LHCN-M2 (cell line): ENCODE measurements at regions not wholly inside any gene's neighbourhood (a gene's known extent, or its start where the extent isn't known, plus 50 kb on each side); places are given as distances from the start of the nearest gene placed in this dataset.
"Not testable (repeated sequence)": the region's sequence is repeated elsewhere in the genome, so short reads cannot be mapped to it uniquely, and the experiment has no call there.

Experiments used
- DNase-seq: peaks from one replicate; pipeline ENCODE4 v3.0.0-alpha.2; 2012; ENCODE audit warnings: low read depth

GRCh38 chr18:67010919-67011318 lies 407.0 kb upstream of the CDH19 start:
- peak; percentile 40 for DNase-seq

GRCh38 chr18:67007999-67008398 lies 404.1 kb upstream of the CDH19 start:
- DNase-seq: no peak

GRCh38 chr18:67007085-67007484 lies 403.2 kb upstream of the CDH19 start:
- DNase-seq: no peak

- no peak for DNase-seq
These were observed 397.2 kb upstream of the CDH19 start for GRCh38 chr18:67001052-67001451.

GRCh38 chr18:66999003-66999402 lies 395.1 kb upstream of the CDH19 start:
- no peak for DNase-seq

- DNase-seq: no peak
These were observed 391.4 kb upstream of the CDH19 start for GRCh38 chr18:66995270-66995669.

- no peak for DNase-seq
These were observed 390.9 kb upstream of the CDH19 start for GRCh38 chr18:66994790-66995189.

GRCh38 chr18:66993492-66993891 lies 389.6 kb upstream of the CDH19 start:
- no peak for DNase-seq

- DNase-seq: no peak
These were observed 387.0 kb upstream of the CDH19 start for GRCh38 chr18:66990909-66991308.

- no peak for DNase-seq
These were observed 375.1 kb upstream of the CDH19 start for GRCh38 chr18:66979009-66979408.

GRCh38 chr18:66972681-66973080 lies 368.8 kb upstream of the CDH19 start:
- no peak for DNase-seq

- DNase-seq: no peak
These were observed 368.1 kb upstream of the CDH19 start for GRCh38 chr18:66971960-66972359.

GRCh38 chr18:66966171-66966570 lies 362.3 kb upstream of the CDH19 start:
- no peak for DNase-seq

- no peak for DNase-seq
These were observed 354.4 kb upstream of the CDH19 start for GRCh38 chr18:66958309-66958708.

- DNase-seq: no peak
These were observed 347.9 kb upstream of the CDH19 start for GRCh38 chr18:66951750-66952149.

GRCh38 chr18:66949419-66949818 lies 345.5 kb upstream of the CDH19 start:
- DNase-seq: no peak

- no peak for DNase-seq
These were observed 333.7 kb upstream of the CDH19 start for GRCh38 chr18:66937546-66937945.

GRCh38 chr18:66931010-66931409 lies 327.1 kb upstream of the CDH19 start:
- DNase-seq: no peak

- no peak for DNase-seq
These were observed 312.9 kb upstream of the CDH19 start for GRCh38 chr18:66916834-66917233.

- no peak for DNase-seq
These were observed 296.9 kb upstream of the CDH19 start for GRCh38 chr18:66900837-66901236.

GRCh38 chr18:66895631-66896030 lies 291.7 kb upstream of the CDH19 start:
- no peak for DNase-seq

GRCh38 chr18:66894851-66895250 lies 291.0 kb upstream of the CDH19 start:
- DNase-seq: no peak

- not testable (repeated sequence) for DNase-seq
These were observed 288.5 kb upstream of the CDH19 start for GRCh38 chr18:66892388-66892787.

- no peak for DNase-seq
These were observed 271.1 kb upstream of the CDH19 start for GRCh38 chr18:66874812-66875474.
